Fibroblast of skin of back (primary cell): ENCODE measurements at regions not wholly inside any gene's neighbourhood (a gene's known extent, or its start where the extent isn't known, plus 50 kb on each side); places are given as distances from the start of the nearest gene placed in this dataset.
"Not testable (repeated sequence)": the region's sequence is repeated elsewhere in the genome, so short reads cannot be mapped to it uniquely, and the experiment has no call there.

ENCODE experiments used
- DNase-seq: peaks from one replicate; pipeline ENCODE4 v3.0.0-alpha.2; 2013

DNA sequence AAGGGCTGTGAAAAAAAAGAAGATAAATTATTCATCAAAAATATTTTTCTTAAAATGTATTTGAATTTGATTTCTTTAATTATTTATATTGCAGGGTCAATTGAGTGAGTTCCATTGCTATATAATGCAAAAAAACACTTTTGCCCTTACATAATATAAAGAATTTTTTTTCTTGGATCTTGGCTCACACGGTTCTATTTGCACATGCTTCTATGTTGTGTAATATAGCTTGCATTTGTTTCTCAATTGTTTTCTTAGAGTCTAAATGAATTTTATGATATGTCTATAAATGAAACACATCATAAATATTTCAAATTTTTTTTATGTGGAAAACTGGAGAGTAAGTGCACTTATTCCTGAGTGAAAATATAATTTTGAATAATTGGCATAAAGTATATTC is 694.2 kb downstream of the SLC6A15 start:
- no peak for DNase-seq

GRCh38 chr12:84201976-84202375 is 710.6 kb downstream of the SLC6A15 start:
- DNase-seq, result no peak

DNA sequence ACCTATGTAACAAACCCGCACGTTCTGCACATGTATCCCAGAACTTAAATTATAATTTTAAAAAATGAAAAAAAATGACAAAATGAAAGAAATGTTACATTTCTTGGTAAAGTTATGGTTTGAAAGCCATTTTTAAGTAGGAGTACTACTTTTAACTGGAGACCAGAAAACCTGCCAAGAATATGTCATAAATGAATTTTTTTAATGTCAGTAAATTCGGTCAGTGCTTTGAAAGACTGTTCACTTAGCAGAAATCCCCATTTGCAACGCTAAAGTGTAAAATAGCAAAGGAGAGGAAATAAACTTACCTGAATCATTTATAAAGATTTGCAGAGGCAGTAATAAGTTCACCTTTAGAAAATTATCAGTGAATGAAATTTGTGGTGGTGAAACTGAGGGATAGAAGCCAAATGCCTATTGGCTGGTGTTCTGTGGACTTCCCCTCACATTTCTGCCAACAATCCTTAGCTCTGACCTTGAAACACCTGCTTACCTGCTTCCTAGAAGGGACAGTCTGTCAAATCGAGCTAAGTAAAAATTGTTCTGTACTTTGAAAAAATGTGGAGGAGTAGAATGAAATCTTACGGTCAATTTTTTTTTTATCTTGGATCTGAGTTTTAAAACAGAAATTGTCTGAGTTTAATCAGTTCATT is 714.2 kb downstream of the SLC6A15 start:
- no peak for DNase-seq

- no peak for DNase-seq
Measured at GRCh38 chr12:84191779-84192178, 720.8 kb downstream of the SLC6A15 start.

- DNase-seq, result no peak
Measured at GRCh38 chr12:84186433-84186832, 726.2 kb downstream of the SLC6A15 start.

DNA sequence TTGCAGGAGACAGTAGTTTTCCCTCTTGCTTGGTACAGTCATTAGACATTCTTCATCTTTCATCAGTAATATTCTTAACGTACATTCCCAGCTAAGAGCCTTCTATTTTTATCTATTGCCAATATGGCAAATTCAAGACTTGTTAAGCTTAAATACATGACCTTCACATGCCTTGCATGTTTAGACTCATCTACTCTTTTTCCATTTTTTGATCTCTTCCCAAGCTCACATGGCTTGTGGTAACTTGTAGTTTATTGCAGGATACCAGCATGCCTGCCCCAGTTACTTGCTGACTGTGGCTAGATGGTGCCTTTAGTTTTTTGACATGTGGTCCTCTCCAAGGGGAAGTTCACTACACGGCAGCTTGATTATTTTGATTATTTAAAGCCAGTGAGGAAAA is 729.0 kb downstream of the SLC6A15 start:
- no peak for DNase-seq

GRCh38 chr12:84174115-84174514 is 738.5 kb downstream of the SLC6A15 start:
- no peak for DNase-seq

DNA sequence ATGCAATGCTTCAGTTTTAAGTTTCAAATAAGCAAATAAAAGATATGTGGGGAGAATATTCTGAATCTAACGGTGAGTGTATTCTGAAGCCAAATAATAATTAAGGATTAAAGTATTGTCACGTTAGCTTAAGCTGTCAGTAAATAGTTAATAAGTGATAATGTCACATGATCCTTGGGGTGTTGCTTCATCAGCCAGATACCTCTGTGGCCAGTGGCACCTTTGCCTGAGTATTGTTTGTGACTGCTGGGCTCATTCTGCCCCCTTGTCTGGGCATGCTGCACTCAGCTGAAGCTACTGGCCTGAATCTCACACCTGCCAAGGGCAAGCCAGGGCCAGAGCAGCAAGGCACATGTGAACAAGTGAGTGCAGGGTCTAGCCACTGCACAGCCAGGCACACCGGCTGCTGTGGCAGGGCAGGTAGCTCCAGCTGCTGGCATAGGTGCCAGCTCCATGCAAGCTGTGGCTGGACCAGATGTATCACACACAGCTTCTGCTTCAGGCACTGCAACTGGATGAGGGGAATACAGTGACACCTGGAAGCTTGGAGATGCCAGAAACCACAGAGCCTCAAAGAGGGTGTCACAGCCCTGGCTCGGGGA is 739.7 kb downstream of the SLC6A15 start:
- no peak for DNase-seq

DNA sequence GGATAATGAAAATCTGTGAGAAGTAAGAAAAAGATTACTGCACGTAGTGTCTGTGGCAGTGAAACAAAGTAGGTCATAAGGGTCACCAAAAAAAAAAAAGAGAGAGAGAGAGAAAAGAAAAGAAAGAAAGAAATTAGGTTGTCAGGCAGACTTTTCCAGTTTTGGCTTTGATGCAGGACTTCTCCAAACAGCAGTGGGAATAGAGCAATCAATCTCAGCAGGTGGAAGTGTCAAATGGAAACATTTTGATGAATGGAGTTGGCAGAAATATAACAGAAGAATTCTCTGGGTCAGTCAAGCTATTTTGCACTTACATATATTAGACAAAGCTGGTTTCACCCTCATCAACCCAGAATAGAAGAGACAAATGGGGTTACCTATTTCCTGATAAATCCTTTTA is 745.8 kb downstream of the SLC6A15 start:
- DNase-seq, result no peak

GRCh38 chr12:84165998-84166571 is 746.5 kb downstream of the SLC6A15 start:
- DNase-seq, result no peak

DNA sequence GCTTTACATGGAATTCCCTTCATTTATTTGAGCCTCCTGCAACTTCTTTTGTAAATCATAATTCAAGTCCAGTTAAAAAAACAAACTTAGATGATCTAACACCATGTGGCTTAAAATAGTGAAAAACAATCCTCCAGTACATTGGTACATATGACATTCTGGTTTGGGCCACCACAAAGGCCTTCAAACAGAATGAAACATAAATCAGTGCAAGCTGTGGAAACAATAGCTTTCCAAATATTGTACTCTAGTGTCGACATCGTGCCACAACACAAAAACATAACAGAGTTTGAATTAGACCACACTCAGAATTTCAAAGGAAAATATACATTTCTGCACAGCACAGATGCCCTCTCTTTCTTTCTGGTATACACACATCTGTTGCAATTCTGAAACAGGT is 751.3 kb downstream of the SLC6A15 start:
- DNase-seq, result peak; percentile 43

GRCh38 chr12:84159260-84159659 is 753.3 kb downstream of the SLC6A15 start:
- DNase-seq, result peak; percentile 28

DNA sequence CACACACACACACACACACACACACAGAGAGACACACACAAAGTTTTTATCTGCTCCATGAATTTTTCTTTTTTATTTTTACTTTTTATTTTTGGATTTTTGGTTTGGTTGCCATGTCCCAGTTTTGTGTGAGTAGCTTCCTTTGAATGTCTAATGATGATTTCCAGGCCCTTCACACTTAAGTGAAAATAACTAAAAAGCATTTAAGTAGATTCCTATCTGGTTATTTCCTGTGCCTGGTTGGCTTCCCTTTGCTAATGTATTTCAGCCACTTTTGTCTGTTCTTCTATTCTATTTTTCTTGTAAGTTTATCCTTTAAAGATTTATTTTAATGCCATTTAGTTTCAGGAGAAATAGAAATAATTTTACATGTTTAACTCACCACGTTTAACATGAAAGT is 755.4 kb downstream of the SLC6A15 start:
- no peak for DNase-seq

DNA sequence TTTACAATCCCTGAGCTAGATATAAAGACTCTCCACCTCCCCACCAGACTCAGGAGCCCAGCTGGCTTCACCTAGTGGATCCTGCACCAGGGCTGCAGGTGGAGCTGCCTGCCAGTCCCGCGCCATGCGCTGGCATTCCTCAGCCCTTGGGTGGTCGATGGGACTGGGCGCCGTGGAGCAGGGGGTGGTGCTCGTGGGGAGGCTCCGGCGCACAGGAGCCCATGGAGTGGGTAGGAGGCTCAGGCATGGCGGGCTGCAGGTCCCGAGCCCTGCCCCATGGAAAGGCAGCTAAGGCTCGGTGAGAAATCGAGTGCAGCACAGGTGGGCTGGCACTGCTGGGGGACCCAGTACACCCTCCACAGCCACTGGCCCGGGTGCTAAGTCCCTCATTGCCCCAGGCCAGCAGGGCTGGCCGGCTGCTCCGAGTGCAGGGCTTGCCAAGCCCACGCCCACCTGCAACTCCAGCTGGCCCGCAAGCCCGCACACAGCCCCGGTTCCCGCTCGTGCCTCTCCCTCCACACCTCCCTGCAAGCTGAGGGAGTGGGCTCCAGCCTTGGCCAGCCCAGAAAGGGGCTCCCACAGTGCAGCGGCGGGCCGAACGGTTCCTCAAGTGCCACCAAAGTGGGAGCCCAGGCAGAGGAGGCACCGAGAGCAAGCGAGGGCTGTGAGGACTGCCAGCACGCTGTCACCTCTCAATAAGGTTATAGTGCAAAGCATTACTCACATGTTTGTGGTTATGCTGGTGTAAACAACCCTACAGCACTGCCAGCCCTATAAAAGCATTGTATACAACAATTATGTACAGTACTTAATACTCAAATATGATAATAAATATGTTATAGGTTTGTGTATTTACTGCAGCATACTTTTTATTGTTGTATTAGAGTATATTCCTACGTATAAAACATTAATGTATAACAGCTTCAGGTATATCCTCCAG is 757.3 kb downstream of the SLC6A15 start:
- DNase-seq, result not testable (repeated sequence)

- not testable (repeated sequence) for DNase-seq
Measured at GRCh38 chr12:84154439-84154990, 758.1 kb downstream of the SLC6A15 start.

DNA sequence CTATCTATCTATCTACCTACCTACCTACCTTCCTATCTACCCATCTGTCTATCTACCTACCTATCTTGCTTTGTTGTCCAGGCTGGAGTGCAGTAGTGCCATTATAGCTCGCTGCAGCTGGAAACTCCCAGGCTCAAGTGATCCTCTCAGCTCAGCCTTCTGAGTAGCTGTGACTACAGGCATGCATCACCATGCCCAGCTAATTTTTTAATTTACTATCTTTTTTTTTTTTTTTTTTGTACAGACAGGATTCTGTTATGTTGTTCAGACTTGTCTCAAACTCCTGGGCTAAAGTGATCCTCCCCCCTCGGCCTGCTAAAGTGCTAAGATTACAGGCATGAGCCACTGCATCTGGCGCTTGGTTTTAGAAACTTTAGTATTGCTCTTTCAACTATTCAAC is 762.4 kb downstream of the SLC6A15 start:
- DNase-seq, result no peak

- no peak for DNase-seq
Measured at GRCh38 chr12:84148335-84148734, 764.3 kb downstream of the SLC6A15 start.

GRCh38 chr12:84136862-84137367 is 775.7 kb downstream of the SLC6A15 start:
- peak; percentile 73 for DNase-seq

DNA sequence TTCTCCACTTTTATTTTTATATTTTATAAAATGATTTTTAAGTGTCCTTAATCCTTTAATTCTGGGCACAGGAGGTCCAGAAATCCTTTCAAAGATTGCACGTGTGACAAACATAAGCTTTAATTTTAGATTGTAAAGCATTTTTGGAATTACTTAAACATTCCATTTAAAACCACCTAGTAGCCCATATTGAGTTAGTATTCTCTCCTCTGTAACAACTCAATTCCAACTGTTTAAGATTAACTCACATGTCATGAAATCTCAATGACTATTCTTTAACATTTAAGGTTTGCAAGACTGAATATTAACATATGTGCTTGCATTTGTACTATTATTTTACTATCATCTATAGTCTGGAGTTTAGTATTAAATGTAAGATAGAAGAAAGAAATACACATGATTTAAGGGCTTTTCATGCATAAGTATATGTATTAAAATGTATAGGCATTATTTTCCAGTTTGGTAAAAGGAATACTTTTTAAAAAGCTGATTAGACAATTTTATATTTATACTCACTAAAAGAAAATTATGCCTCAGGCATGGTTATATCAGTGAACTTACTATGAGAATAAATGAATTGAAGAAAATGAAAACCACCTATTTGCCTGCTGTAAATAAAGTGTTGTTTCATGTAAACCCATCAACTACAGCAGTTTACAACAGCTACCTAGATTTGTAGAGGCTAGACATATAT is 776.9 kb downstream of the SLC6A15 start:
- peak; percentile 11 for DNase-seq

GRCh38 chr12:84134797-84135366 is 777.7 kb downstream of the SLC6A15 start:
- DNase-seq, result peak; percentile 52

GRCh38 chr12:84131076-84131475 is 781.5 kb downstream of the SLC6A15 start:
- DNase-seq, result peak; percentile 82
